Endodermal cell (in vitro differentiated cells): ENCODE measurements at regions not wholly inside any gene's neighbourhood (a gene's known extent, or its start where the extent isn't known, plus 50 kb on each side); places are given as distances from the start of the nearest gene placed in this dataset.

ENCODE experiments used
- DNase-seq: peaks from one replicate; pipeline ENCODE4 v3.0.0-alpha.2; 2017
- H3K27ac ChIP-seq: 2 replicates; pipeline ENCODE4 v1.5.1; 2013; ENCODE audit warnings: mild to moderate bottlenecking, low read depth, low read length, moderate library complexity
- H3K27me3 ChIP-seq: 2 replicates; pipeline ENCODE4 v1.6.1; 2013; ENCODE audit warnings: mild to moderate bottlenecking, low read length, moderate library complexity; ENCODE audit not compliant: insufficient read depth, control insufficient read depth, poor library complexity, severe bottlenecking
- H3K36me3 ChIP-seq: 2 replicates; pipeline ENCODE4 v1.7.0; 2013; ENCODE audit warnings: mild to moderate bottlenecking, low read length, moderate library complexity; ENCODE audit not compliant: control insufficient read depth, insufficient read depth
- H3K4me1 ChIP-seq: one replicate; pipeline ENCODE4 v1.7.0; 2013; ENCODE audit warnings: low read length; ENCODE audit not compliant: control insufficient read depth, insufficient read depth
- H3K4me3 ChIP-seq: 2 replicates; pipeline ENCODE4 v1.5.1; 2013; ENCODE audit warnings: mild to moderate bottlenecking, low read length, moderate library complexity
- H3K9ac ChIP-seq: 2 replicates; pipeline ENCODE4 v1.6.1; 2013; ENCODE audit warnings: mild to moderate bottlenecking, low read length, moderate library complexity; ENCODE audit not compliant: poor library complexity, severe bottlenecking; ENCODE audit errors: extremely low read depth
- H3K9me3 ChIP-seq: 2 replicates; pipeline ENCODE4 v1.6.1; 2013; ENCODE audit warnings: mild to moderate bottlenecking, low read length, moderate library complexity; ENCODE audit not compliant: control insufficient read depth
- H3K27ac Mint-ChIP-seq: 2 replicates; pipeline ENCODE4 v1.8.0; 2020; ENCODE audit warnings: mixed read lengths
- H3K27me3 Mint-ChIP-seq: 2 replicates; pipeline ENCODE4 v1.8.0; 2021; ENCODE audit warnings: mild to moderate bottlenecking, mixed read lengths; ENCODE audit not compliant: insufficient read depth
- H3K36me3 Mint-ChIP-seq: 2 replicates; pipeline ENCODE4 v1.8.0; 2020; ENCODE audit warnings: low read depth, mixed read lengths
- H3K4me1 Mint-ChIP-seq: 2 replicates; pipeline ENCODE4 v1.8.0; 2020; ENCODE audit warnings: mixed read lengths
- H3K4me3 Mint-ChIP-seq: 2 replicates; pipeline ENCODE4 v1.8.0; 2020; ENCODE audit warnings: mild to moderate bottlenecking, moderate library complexity, mixed read lengths
- H3K9me3 Mint-ChIP-seq: 2 replicates; pipeline ENCODE4 v1.8.0; 2020; ENCODE audit warnings: mild to moderate bottlenecking, mixed read lengths
- WGBS, 2 experiments: methylation state at CpG; one replicate each; pipeline versions ENCODE4 v1.1.5 to v1.1.7; 2013; ENCODE audit warnings: missing lambda C conversion rate in 2 of 2, mixed read lengths in 1 of 2; ENCODE audit not compliant: insufficient coverage in 1 of 2, insufficient read length in 1 of 2; 5-methylcytosine and 5-hydroxymethylcytosine counted together
- TF ChIP-seq, protein P1 (sequence below): fragments of 200-600 bp; sonication (generic); conservative IDR thresholded peaks from 2 replicates; pipeline ENCODE4 v1.5.0; 2021; ENCODE audit warnings: antibody characterized with exemption, mild to moderate bottlenecking

DNA sequence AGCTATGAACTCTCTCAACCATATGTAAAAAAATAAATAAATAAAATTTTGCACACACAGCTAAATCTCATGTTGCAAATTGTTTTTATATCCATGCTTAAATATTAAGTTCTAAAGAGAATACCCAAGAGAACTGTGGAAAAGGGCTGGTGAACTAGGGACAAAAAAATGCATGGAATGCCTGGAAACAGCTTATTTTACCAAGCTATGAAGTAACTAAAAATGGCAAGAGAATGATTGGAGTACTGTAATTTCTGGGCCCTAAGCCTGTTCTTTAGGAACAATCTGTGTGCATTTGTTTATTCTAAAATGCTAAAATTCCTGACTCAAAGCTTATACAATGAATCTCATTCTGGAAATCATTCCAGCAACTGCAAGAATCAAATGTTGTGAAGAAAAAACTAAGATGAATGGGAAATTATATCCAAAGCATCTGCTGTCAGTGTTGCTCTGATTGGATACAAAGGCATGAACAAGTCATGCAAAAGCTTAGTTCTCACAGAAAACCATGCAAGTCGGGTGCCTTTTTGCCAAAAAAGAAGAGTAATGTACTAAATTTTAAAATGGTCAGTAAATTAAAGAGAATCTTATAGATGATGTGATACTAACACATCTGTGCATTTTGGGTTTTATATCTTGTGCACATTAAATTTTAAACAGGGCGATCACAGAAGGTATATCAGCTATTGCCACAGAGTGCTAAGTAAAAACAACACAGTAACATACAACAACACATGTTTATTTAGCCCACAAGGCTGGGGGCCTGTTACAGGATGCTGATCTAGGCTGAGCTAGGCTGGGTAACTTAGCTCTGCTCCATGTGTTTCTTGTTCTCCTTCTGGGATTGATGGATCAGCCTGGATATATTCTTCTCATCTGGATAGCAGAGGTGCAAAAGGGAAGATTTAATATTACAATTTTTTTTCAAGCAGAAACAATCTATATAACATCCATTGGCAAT, 453.5 kb upstream of the SEMA3A start:
- H3K27ac ChIP-seq: no peak overlapping the region
- Mint-ChIP-seq H3K9me3 (no peaks in the 10 kb centered on the region), H3K36me3 (no peaks in the 10 kb centered on the region), H3K27ac (no peak overlapping the region), H3K27me3 (no peaks in the 10 kb centered on the region), H3K4me1 (peaks cover 10% of the 10 kb centered on the region), H3K4me3 (no peak overlapping the region)
- 95 to 100% methylated on average over 1 to 2 of the region's 2 CpGs for WGBS, 2 experiments
- H3K4me3 ChIP-seq: no peak overlapping the region
- no peaks in the 10 kb centered on the region for H3K36me3 ChIP-seq
- no peak overlapping the region for H3K9ac ChIP-seq
- H3K27me3 ChIP-seq: no peaks in the 10 kb centered on the region
- no peak for DNase-seq
- TF ChIP-seq, protein P1, sequence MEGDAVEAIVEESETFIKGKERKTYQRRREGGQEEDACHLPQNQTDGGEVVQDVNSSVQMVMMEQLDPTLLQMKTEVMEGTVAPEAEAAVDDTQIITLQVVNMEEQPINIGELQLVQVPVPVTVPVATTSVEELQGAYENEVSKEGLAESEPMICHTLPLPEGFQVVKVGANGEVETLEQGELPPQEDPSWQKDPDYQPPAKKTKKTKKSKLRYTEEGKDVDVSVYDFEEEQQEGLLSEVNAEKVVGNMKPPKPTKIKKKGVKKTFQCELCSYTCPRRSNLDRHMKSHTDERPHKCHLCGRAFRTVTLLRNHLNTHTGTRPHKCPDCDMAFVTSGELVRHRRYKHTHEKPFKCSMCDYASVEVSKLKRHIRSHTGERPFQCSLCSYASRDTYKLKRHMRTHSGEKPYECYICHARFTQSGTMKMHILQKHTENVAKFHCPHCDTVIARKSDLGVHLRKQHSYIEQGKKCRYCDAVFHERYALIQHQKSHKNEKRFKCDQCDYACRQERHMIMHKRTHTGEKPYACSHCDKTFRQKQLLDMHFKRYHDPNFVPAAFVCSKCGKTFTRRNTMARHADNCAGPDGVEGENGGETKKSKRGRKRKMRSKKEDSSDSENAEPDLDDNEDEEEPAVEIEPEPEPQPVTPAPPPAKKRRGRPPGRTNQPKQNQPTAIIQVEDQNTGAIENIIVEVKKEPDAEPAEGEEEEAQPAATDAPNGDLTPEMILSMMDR: no peak
- H3K4me1 ChIP-seq: no peaks in the 10 kb centered on the region
- H3K9me3 ChIP-seq: no peaks in the 10 kb centered on the region

DNA sequence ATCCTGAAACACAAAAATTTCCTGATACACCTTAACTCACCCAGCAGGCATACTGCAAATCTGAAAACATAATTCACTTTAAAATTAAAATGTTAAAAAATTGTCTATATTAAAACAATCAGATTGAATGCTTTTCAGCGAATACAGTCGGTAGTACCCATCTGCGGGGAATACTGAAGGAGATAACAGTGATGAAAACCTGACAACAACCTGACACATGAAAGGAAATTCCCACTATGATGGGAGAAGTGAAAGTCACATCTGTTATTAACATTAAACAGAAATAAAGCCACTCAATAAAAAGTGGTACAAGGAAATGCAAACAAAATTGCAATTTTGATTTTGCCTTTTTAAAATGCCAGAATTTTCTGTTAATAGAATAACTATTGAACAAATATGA, 448.0 kb upstream of the SEMA3A start:
- no peaks in the 10 kb centered on the region for H3K9me3 Mint-ChIP-seq
- H3K27ac ChIP-seq: no peak overlapping the region
- H3K4me3 ChIP-seq: no peak overlapping the region
- DNase-seq: no peak
- no peaks in the 10 kb centered on the region for H3K27me3 ChIP-seq
- H3K9ac ChIP-seq: no peak overlapping the region
- H3K9me3 ChIP-seq: peaks cover under 1% of the 10 kb centered on the region
- TF ChIP-seq, protein P1: no peak
- peaks cover 10% of the 10 kb centered on the region for H3K4me1 ChIP-seq
- H3K36me3 Mint-ChIP-seq: no peaks in the 10 kb centered on the region
- no peak overlapping the region for H3K4me3 Mint-ChIP-seq
- WGBS, 2 experiments: 84% methylated on average over 3 of the region's 3 CpGs; no CpG with 5 or more reads in 1 of the 2 experiments
- H3K27me3 Mint-ChIP-seq: no peaks in the 10 kb centered on the region
- peaks cover 31% of the 10 kb centered on the region for H3K4me1 Mint-ChIP-seq
- H3K27ac Mint-ChIP-seq: no peak overlapping the region
- H3K36me3 ChIP-seq: no peaks in the 10 kb centered on the region

DNA sequence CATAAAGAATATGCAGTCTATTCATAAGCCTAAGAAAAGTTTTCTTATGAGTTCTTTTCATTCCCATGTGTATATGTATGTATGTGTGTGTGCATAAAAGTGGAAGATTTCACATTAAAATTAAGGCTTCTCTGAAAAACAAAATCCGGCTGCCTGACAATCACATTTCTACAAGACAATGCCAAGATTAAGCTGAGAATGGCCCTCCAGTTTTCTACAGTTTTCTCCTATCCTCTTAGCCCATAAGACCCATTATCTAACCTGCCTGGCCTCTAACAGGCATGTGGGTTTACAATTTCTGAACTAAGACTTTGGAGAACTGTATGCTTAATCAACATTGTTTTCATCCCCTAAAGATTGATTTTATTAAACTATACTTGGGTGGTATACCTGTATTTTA, 446.0 kb upstream of the SEMA3A start:
- no peak overlapping the region for H3K27ac ChIP-seq
- no peak overlapping the region for H3K9ac ChIP-seq
- H3K36me3 ChIP-seq: no peaks in the 10 kb centered on the region
- WGBS, 2 experiments: 55% methylated on average over 1 of the region's 1 CpG; no CpG with 5 or more reads in 1 of the 2 experiments
- no peak for DNase-seq
- TF ChIP-seq, protein P1: no peak
- Mint-ChIP-seq H3K4me1 (peaks cover 31% of the 10 kb centered on the region), H3K9me3 (peaks cover 16% of the 10 kb centered on the region), H3K36me3 (no peaks in the 10 kb centered on the region), H3K27me3 (no peaks in the 10 kb centered on the region), H3K27ac (no peak overlapping the region), H3K4me3 (no peak overlapping the region)
- peaks cover 12% of the 10 kb centered on the region for H3K4me1 ChIP-seq
- H3K9me3 ChIP-seq: peaks cover 20% of the 10 kb centered on the region
- peak overlapping the region; percentile 47 for H3K4me3 ChIP-seq
- H3K27me3 ChIP-seq: no peaks in the 10 kb centered on the region
